ENCODE measurements at regions not wholly inside any gene's neighbourhood (a gene's known extent, or its start where the extent isn't known, plus 50 kb on each side); places are given as distances from the start of the nearest gene placed in this dataset.

- Mint-ChIP-seq H3K27me3 (ENCODE audit: low read depth) (peaks cover 7% of the 10 kb centered on the region), H3K4me1 (no peaks in the 10 kb centered on the region), H3K4me3 (no peak overlapping the region), H3K36me3 (no peaks in the 10 kb centered on the region), H3K27ac (no peak overlapping the region), H3K9me3 (peaks cover 7% of the 10 kb centered on the region)
- no peak for DNase-seq (ENCODE audit: low spot score in 2 of 2, unreplicated experiment in 2 of 2)
- TF ChIP-seq CTCF (IDR thresholded peaks at IDR 0.05; ENCODE audit: unreplicated experiment) = no peak
Measured at GRCh38 chr18:72100465-72101004, 443.6 kb downstream of the CBLN2 start.

DNA sequence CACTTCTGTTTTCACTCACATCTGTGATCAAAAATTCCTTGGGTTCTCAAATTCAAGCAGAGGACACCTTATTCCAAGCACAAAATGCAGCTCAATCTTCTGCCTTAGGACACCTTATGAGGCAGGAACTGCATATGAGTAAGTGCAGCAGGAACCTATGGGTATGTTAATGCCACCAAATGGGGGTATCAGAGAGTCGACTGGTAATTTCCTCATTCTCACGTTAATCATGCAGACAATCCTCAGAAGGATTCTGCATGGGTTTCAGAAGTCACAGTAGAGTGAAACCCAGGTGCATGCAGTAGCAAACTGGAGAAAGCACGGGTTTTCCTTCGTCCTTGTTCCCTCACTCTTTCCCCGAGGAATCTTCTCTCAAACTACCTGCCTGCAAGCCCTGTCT lies 452.8 kb downstream of the CBLN2 start:
- no peak overlapping the region for H3K27ac Mint-ChIP-seq

DNA sequence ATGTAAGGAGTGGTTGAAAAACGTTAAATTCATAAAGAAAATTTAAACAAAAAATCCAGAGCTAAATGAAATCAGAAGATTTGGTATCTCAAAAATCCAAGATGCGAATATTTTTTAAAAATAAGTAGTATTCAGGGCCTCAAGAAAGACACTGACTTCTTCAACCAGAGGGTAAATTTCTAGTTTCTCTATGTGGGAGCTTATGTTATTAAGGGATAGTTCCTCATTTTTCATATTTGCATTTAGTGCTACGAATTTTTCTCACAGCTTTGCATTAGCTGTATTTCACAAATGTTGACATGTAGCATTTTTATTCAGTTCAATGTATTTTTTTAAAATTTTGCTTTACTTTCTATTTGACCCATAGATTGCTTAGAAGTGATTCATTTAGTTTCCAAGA lies 454.7 kb downstream of the CBLN2 start:
- Mint-ChIP-seq H3K36me3 (no peaks in the 10 kb centered on the region), H3K9me3 (no peaks in the 10 kb centered on the region), H3K27ac (no peak overlapping the region), H3K4me3 (no peak overlapping the region), H3K4me1 (peaks cover 2% of the 10 kb centered on the region), H3K27me3 (ENCODE audit: low read depth) (peaks cover 14% of the 10 kb centered on the region)
- no peak for DNase-seq (ENCODE audit: low spot score in 2 of 2, unreplicated experiment in 2 of 2)
- no peak for TF ChIP-seq CTCF (IDR thresholded peaks at IDR 0.05; ENCODE audit: unreplicated experiment)

More for the DNA sequence above, 452.8 kb downstream of the CBLN2 start:
- Mint-ChIP-seq H3K36me3 (no peaks in the 10 kb centered on the region), H3K4me3 (no peak overlapping the region), H3K4me1 (no peaks in the 10 kb centered on the region), H3K27me3 (ENCODE audit: low read depth) (peaks cover 17% of the 10 kb centered on the region), H3K9me3 (no peaks in the 10 kb centered on the region)
- DNase-seq (ENCODE audit: low spot score in 2 of 2, unreplicated experiment in 2 of 2) = no peak
- no peak for TF ChIP-seq CTCF (IDR thresholded peaks at IDR 0.05; ENCODE audit: unreplicated experiment)

DNA sequence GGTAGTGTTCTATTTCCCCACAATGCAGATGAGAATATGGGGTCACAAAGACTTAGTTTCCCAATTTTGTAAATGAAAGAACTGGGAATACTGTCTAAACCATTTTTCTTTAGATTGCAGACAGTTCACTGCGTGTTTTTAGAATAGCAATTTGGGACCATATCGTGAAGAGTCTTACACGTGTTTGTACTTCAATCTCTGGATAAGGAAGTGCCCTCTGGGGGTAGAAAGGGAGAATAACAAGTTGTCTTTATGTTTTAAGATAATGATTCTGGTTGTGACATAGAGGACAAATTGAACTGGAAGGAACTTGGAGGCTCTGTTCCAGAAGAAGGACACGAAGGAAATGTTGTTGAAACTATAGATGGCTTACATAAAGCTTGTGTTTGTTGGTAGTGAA lies 457.7 kb downstream of the CBLN2 start:
- H3K36me3 Mint-ChIP-seq = no peaks in the 10 kb centered on the region
- no peak overlapping the region for H3K27ac Mint-ChIP-seq
- H3K27me3 Mint-ChIP-seq (ENCODE audit: low read depth) = peaks cover 14% of the 10 kb centered on the region
- H3K4me1 Mint-ChIP-seq = peaks cover 2% of the 10 kb centered on the region
- H3K9me3 Mint-ChIP-seq = no peaks in the 10 kb centered on the region
- peak; percentile 53 for TF ChIP-seq CTCF (IDR thresholded peaks at IDR 0.05; ENCODE audit: unreplicated experiment)
- no peak overlapping the region for H3K4me3 Mint-ChIP-seq
- no peak for DNase-seq (ENCODE audit: low spot score in 2 of 2, unreplicated experiment in 2 of 2)

DNA sequence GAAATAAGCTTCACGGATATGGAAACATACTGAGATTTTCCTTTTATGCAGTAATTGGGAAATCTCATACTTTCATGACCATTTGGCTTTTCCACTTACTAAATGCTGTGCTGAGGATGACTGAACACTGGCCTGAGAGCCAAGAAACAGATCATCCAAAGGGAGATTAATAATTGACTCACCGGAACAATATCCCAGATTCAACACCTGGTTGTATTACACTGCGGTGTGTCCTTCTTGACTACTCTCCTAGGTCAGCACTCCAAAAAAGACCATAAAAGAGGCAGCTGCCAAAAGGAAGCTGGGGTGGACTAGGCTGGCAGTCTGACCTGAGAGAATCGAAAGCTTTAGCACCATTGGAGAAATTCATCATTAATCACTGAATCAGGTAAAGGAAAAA lies 469.1 kb downstream of the CBLN2 start:
- H3K27me3 Mint-ChIP-seq (ENCODE audit: low read depth) = no peaks in the 10 kb centered on the region
- no peak overlapping the region for H3K4me3 Mint-ChIP-seq
- no peaks in the 10 kb centered on the region for H3K9me3 Mint-ChIP-seq
- no peak overlapping the region for H3K27ac Mint-ChIP-seq
- TF ChIP-seq CTCF (IDR thresholded peaks at IDR 0.05; ENCODE audit: unreplicated experiment) = no peak
- DNase-seq (ENCODE audit: low spot score in 2 of 2, unreplicated experiment in 2 of 2) = no peak
- no peaks in the 10 kb centered on the region for H3K36me3 Mint-ChIP-seq
- no peaks in the 10 kb centered on the region for H3K4me1 Mint-ChIP-seq

GRCh38 chr18:72063001-72063400 lies 481.1 kb downstream of the CBLN2 start:
- TF ChIP-seq CTCF (IDR thresholded peaks at IDR 0.05; ENCODE audit: unreplicated experiment) = no peak
- Mint-ChIP-seq H3K36me3 (no peaks in the 10 kb centered on the region), H3K27me3 (ENCODE audit: low read depth) (peaks cover 5% of the 10 kb centered on the region), H3K27ac (no peak overlapping the region), H3K4me3 (no peak overlapping the region), H3K9me3 (no peaks in the 10 kb centered on the region), H3K4me1 (no peaks in the 10 kb centered on the region)
- no peak for DNase-seq (ENCODE audit: low spot score in 2 of 2, unreplicated experiment in 2 of 2)
